ENCODE measurements at regions not wholly inside any gene's neighbourhood (a gene's known extent, or its start where the extent isn't known, plus 50 kb on each side); places are given as distances from the start of the nearest gene placed in this dataset.

- no peak for DNase-seq (ENCODE audit: low read depth)
Measured at GRCh38 chr15:58271410-58271809, 133.2 kb downstream of the AQP9 start.

- DNase-seq (ENCODE audit: low read depth): no peak
Measured at GRCh38 chr15:58273104-58273503, 134.9 kb downstream of the AQP9 start.

GRCh38 chr15:58274885-58275284, 136.7 kb downstream of the AQP9 start:
- DNase-seq (ENCODE audit: low read depth): no peak

- no peak for DNase-seq (ENCODE audit: low read depth)
Measured at GRCh38 chr15:58275785-58276184, 137.6 kb downstream of the AQP9 start.

- DNase-seq (ENCODE audit: low read depth): no peak
Measured at GRCh38 chr15:58276924-58277323, 138.7 kb downstream of the AQP9 start.

GRCh38 chr15:58277333-58277732, 139.2 kb downstream of the AQP9 start:
- DNase-seq (ENCODE audit: low read depth): no peak

- no peak for DNase-seq (ENCODE audit: low read depth)
Measured at GRCh38 chr15:58279106-58279505, 140.9 kb downstream of the AQP9 start.

- DNase-seq (ENCODE audit: low read depth): no peak
Measured at GRCh38 chr15:58279654-58280053, 141.5 kb downstream of the AQP9 start.

- DNase-seq (ENCODE audit: low read depth): no peak
Measured at GRCh38 chr15:58282060-58282708, 144.0 kb downstream of the AQP9 start.

GRCh38 chr15:58283302-58283701, 145.1 kb downstream of the AQP9 start:
- no peak for DNase-seq (ENCODE audit: low read depth)

GRCh38 chr15:58284293-58284692, 146.1 kb downstream of the AQP9 start:
- no peak for DNase-seq (ENCODE audit: low read depth)

- DNase-seq (ENCODE audit: low read depth): no peak
Measured at GRCh38 chr15:58285212-58285920, 146.4 kb upstream of the LIPC start.

GRCh38 chr15:58285921-58286278, 145.9 kb upstream of the LIPC start:
- no peak for DNase-seq (ENCODE audit: low read depth)

GRCh38 chr15:58286523-58286922, 145.3 kb upstream of the LIPC start:
- no peak for DNase-seq (ENCODE audit: low read depth)

GRCh38 chr15:58287891-58288290, 143.9 kb upstream of the LIPC start:
- no peak for DNase-seq (ENCODE audit: low read depth)

- DNase-seq (ENCODE audit: low read depth): no peak
Measured at GRCh38 chr15:58288592-58288991, 143.2 kb upstream of the LIPC start.

GRCh38 chr15:58291848-58292247, 139.9 kb upstream of the LIPC start:
- no peak for DNase-seq (ENCODE audit: low read depth)

- no peak for DNase-seq (ENCODE audit: low read depth)
Measured at GRCh38 chr15:58292751-58293175, 139.0 kb upstream of the LIPC start.

GRCh38 chr15:58293622-58294550, 137.9 kb upstream of the LIPC start:
- DNase-seq (ENCODE audit: low read depth): no peak

- no peak for DNase-seq (ENCODE audit: low read depth)
Measured at GRCh38 chr15:58294681-58295254, 137.0 kb upstream of the LIPC start.

GRCh38 chr15:58295637-58296215, 136.1 kb upstream of the LIPC start:
- DNase-seq (ENCODE audit: low read depth): no peak

GRCh38 chr15:58296276-58296675, 135.5 kb upstream of the LIPC start:
- DNase-seq (ENCODE audit: low read depth): no peak

All from ELR (cell line).